H1 (cell line): ENCODE measurements at regions not wholly inside any gene's neighbourhood (a gene's known extent, or its start where the extent isn't known, plus 50 kb on each side); places are given as distances from the start of the nearest gene placed in this dataset.

Experiments used
- CTCF ChIA-PET: fragments of 300-600 bp; sonication (Branson Sonifier 250); formaldehyde crosslinking; loops from one replicate; lab custom pipeline; 2021; ENCODE audit not compliant: partially characterized antibody; lab: Charles Lee
- POLR2A ChIA-PET: fragments of 300-600 bp; sonication (Branson Sonifier 250); formaldehyde crosslinking; loops from one replicate; lab custom pipeline; 2021; ENCODE audit warnings: inconsistent platforms; ENCODE audit not compliant: partially characterized antibody; lab: Charles Lee
- DNase-seq, 2 experiments: peaks; one replicate each; pipeline versions ENCODE4 v3.0.0 to v3.0.0-alpha.2; 2010 to 2022; ENCODE audit warnings: low spot score in 2 of 2, low read depth in 1 of 2, mixed read lengths in 1 of 2
- FAIRE-seq: peaks from 2 replicates; lab custom pipeline; 2011; peaks lifted over from hg19 to GRCh38; lab: Jason Lieb, UNC
- H2AFZ ChIP-seq: 2 replicates; pipeline ENCODE4 v1.8.1; 2012; ENCODE audit warnings: low read length, inconsistent platforms
- H2AK5ac ChIP-seq: 2 replicates; pipeline ENCODE4 v1.6.1; 2013; ENCODE audit warnings: low read depth, low read length
- H2BK120ac ChIP-seq: replicated peaks from 2 replicates; pipeline ENCODE3; 2013; ENCODE audit warnings: low read depth, low read length, inconsistent platforms
- H2BK12ac ChIP-seq: 2 replicates; pipeline ENCODE4 v1.6.1; 2013; ENCODE audit warnings: low read depth, low read length
- H2BK15ac ChIP-seq: 2 replicates; pipeline ENCODE4 v1.6.1; 2013; ENCODE audit warnings: low read length
- H2BK20ac ChIP-seq: 2 replicates; pipeline ENCODE4 v1.6.1; 2013; ENCODE audit warnings: low read length
- H2BK5ac ChIP-seq: 2 replicates; pipeline ENCODE4 v1.6.1; 2013; ENCODE audit warnings: low read depth, low read length
- H3K14ac ChIP-seq: 2 replicates; pipeline ENCODE4 v1.6.1; 2013; ENCODE audit warnings: inconsistent platforms; ENCODE audit not compliant: insufficient read length
- H3K18ac ChIP-seq: 2 replicates; pipeline ENCODE4 v1.6.1; 2013; ENCODE audit warnings: low read length; ENCODE audit errors: extremely low read depth
- H3K23ac ChIP-seq: 2 replicates; pipeline ENCODE4 v1.6.1; 2013; ENCODE audit warnings: inconsistent platforms; ENCODE audit not compliant: insufficient read length
- H3K23me2 ChIP-seq: 2 replicates; pipeline ENCODE4 v1.6.1; 2013; ENCODE audit warnings: low read depth, low read length
- H3K27ac ChIP-seq: 2 replicates; pipeline ENCODE4 v1.6.1; 2011; ENCODE audit warnings: low read depth, low read length, inconsistent platforms
- H3K27me3 ChIP-seq, 4 experiments: replicated peaks in 1 of 4; 1 replicate in 1 of 4; 2 replicates in 3 of 4; pipeline versions ENCODE4 v1.6.1 to v1.8.1; 2011 to 2013; ENCODE audit warnings: low read length in 3 of 4, mild to moderate bottlenecking in 3 of 4, inconsistent platforms in 2 of 4, mixed read lengths in 2 of 4, moderate library complexity in 1 of 4; ENCODE audit not compliant: control insufficient read depth in 3 of 4, insufficient read depth in 3 of 4; ENCODE audit errors: extremely low read depth in 1 of 4
- H3K36me3 ChIP-seq, 4 experiments: 2 replicates each; pipeline versions ENCODE4 v1.6.1 to v1.8.1; 2011 to 2013; ENCODE audit warnings: mild to moderate bottlenecking in 4 of 4, low read length in 3 of 4, moderate library complexity in 2 of 4, control low read depth in 1 of 4, inconsistent platforms in 1 of 4; ENCODE audit not compliant: insufficient read depth in 4 of 4, control insufficient read depth in 2 of 4
- H3K4ac ChIP-seq: replicated peaks from 2 replicates; pipeline ENCODE3; 2013; ENCODE audit warnings: low read length, low read depth, mixed read lengths, inconsistent platforms; ENCODE audit not compliant: insufficient read length
- H3K4me1 ChIP-seq, 4 experiments: replicated peaks in 1 of 4; 1 replicate in 1 of 4; 2 replicates in 3 of 4; pipeline versions ENCODE4 v1.6.1 to v1.8.1; 2011 to 2013; ENCODE audit warnings: low read length in 3 of 4, inconsistent platforms in 2 of 4, mixed read lengths in 1 of 4; ENCODE audit not compliant: insufficient read depth in 4 of 4, control insufficient read depth in 3 of 4
- H3K4me2 ChIP-seq, 2 experiments: 2 replicates each; pipeline versions ENCODE4 v1.6.1 to v1.8.1; 2011 to 2013; ENCODE audit warnings: low read depth in 2 of 2, low read length in 2 of 2, control low read depth in 1 of 2, inconsistent platforms in 1 of 2, mild to moderate bottlenecking in 1 of 2; ENCODE audit not compliant: insufficient read depth in 1 of 2
- H3K4me3 ChIP-seq, 4 experiments: fragments of 200-600, 300-600 bp in 1 of 4; sonication (generic), shearing (Covaris generic), sonication (Bioruptor Twin) in 1 of 4; 2 replicates each; pipeline versions ENCODE4 v1.5.1 to v1.8.1; 2011 to 2016; ENCODE audit warnings: low read length in 4 of 4, low read depth in 3 of 4, control low read depth in 2 of 4, inconsistent platforms in 2 of 4, mild to moderate bottlenecking in 2 of 4, mixed read lengths in 1 of 4, moderate library complexity in 1 of 4; ENCODE audit not compliant: insufficient read depth in 2 of 4; ENCODE audit errors: extremely low read depth in 1 of 4
- H3K56ac ChIP-seq: replicated peaks from 2 replicates; pipeline ENCODE3; 2013; ENCODE audit warnings: low read depth, mild to moderate bottlenecking, mixed read lengths, low read length, inconsistent platforms; ENCODE audit not compliant: insufficient read length
- H3K79me1 ChIP-seq: 2 replicates; pipeline ENCODE4 v1.6.1; 2013; ENCODE audit warnings: low read depth, low read length, control low read depth
- H3K79me2 ChIP-seq, 2 experiments: 2 replicates each; pipeline versions ENCODE4 v1.6.1 to v1.8.1; 2012 to 2013; ENCODE audit warnings: low read length in 2 of 2, mild to moderate bottlenecking in 2 of 2, inconsistent platforms in 1 of 2; ENCODE audit not compliant: insufficient read depth in 2 of 2, control insufficient read depth in 1 of 2
- H3K9ac ChIP-seq, 4 experiments: replicated peaks in 1 of 4; 1 replicate in 1 of 4; 2 replicates in 3 of 4; pipeline versions ENCODE4 v1.6.1 to v1.8.1; 2011 to 2013; ENCODE audit warnings: low read depth in 3 of 4, low read length in 3 of 4, control low read depth in 2 of 4, mild to moderate bottlenecking in 2 of 4, moderate library complexity in 2 of 4, inconsistent platforms in 1 of 4; ENCODE audit errors: extremely low read depth in 1 of 4
- H3K9me3 ChIP-seq, 2 experiments: 2 replicates each; pipeline versions ENCODE4 v1.6.1 to v1.8.1; 2012 to 2013; ENCODE audit warnings: mild to moderate bottlenecking in 2 of 2, moderate library complexity in 2 of 2, control low read depth in 1 of 2, inconsistent platforms in 1 of 2, low read depth in 1 of 2, low read length in 1 of 2, mixed read lengths in 1 of 2; ENCODE audit not compliant: insufficient read depth in 2 of 2
- H4K20me1 ChIP-seq, 2 experiments: replicated peaks in 1 of 2; 2 replicates each; pipeline versions ENCODE3 to v1.8.1; 2011 to 2013; ENCODE audit warnings: inconsistent platforms in 2 of 2, low read length in 2 of 2, mild to moderate bottlenecking in 1 of 2; ENCODE audit not compliant: insufficient read depth in 2 of 2, control insufficient read depth in 1 of 2
- H4K5ac ChIP-seq: 2 replicates; pipeline ENCODE4 v1.6.1; 2013; ENCODE audit warnings: low read length, low read depth, mixed read lengths, inconsistent platforms; ENCODE audit not compliant: insufficient read length
- H4K8ac ChIP-seq: 2 replicates; pipeline ENCODE4 v1.8.0; 2013; ENCODE audit warnings: mild to moderate bottlenecking, moderate library complexity, low read length, inconsistent platforms; ENCODE audit not compliant: insufficient read depth; ENCODE audit errors: extremely low read depth
- H4K91ac ChIP-seq: replicated peaks from 2 replicates; pipeline ENCODE3; 2013; ENCODE audit warnings: low read length, mixed read lengths, inconsistent platforms; ENCODE audit not compliant: insufficient read length
- BCL11A ChIP-seq, 2 experiments: IDR thresholded peaks; one replicate each; pipeline ENCODE4 v1.6.1; 2011; ENCODE audit warnings: low read depth in 2 of 2, low read length in 2 of 2, mild to moderate bottlenecking in 2 of 2
- CBX5 ChIP-seq: fragments of 300-800, 300-1000 bp; sonication (generic); IDR thresholded peaks from 2 replicates; pipeline ENCODE4 v1.7.1; 2016; ENCODE audit warnings: antibody characterized with exemption, low read length, low read depth
- CBX8 ChIP-seq: fragments of 300-800, 300-1000 bp; sonication (generic); IDR thresholded peaks from 2 replicates; pipeline ENCODE4 v1.7.1; 2016; ENCODE audit warnings: low read depth, low read length, borderline replicate concordance
- GABPA ChIP-seq: IDR thresholded peaks from 2 replicates; pipeline ENCODE4 v1.6.1; 2011; ENCODE audit warnings: mild to moderate bottlenecking, low read length, moderate library complexity, borderline replicate concordance; ENCODE audit not compliant: insufficient read depth
- HDAC6 ChIP-seq: IDR thresholded peaks from one replicate; pipeline ENCODE4 v1.7.1; 2012; ENCODE audit warnings: low read depth, mild to moderate bottlenecking, inconsistent platforms, low read length, moderate library complexity
- KDM5A ChIP-seq: fragments of 200-600 bp; IDR thresholded peaks from 2 replicates; pipeline ENCODE4 v1.7.1; 2012; ENCODE audit warnings: mild to moderate bottlenecking, low read length, inconsistent platforms, mixed read lengths
- NRF1 ChIP-seq: IDR thresholded peaks from 2 replicates; pipeline ENCODE4 v1.6.1; 2011; ENCODE audit warnings: mild to moderate bottlenecking, low read depth, low read length, improper control_type of control experiment
- RAD21 ChIP-seq, 2 experiments: IDR thresholded peaks in 1 of 2; conservative IDR thresholded peaks in 1 of 2; 2 replicates each; pipeline ENCODE4 v1.6.1; 2011; ENCODE audit warnings: low read depth in 2 of 2, low read length in 2 of 2, improper control_type of control experiment in 1 of 2, inconsistent platforms in 1 of 2, mild to moderate bottlenecking in 1 of 2, moderate library complexity in 1 of 2
- SP1 ChIP-seq: IDR thresholded peaks from 2 replicates; pipeline ENCODE4 v1.6.1; 2011; ENCODE audit warnings: low read depth, low read length
- SUZ12 ChIP-seq: fragments of 200-600 bp; sonication (generic); IDR thresholded peaks from 2 replicates; pipeline ENCODE4 v1.6.1; 2012; ENCODE audit warnings: mild to moderate bottlenecking, inconsistent platforms, low read length, moderate library complexity, mixed read lengths
- YY1 ChIP-seq: IDR thresholded peaks from 2 replicates; pipeline ENCODE4 v1.6.1; 2011; ENCODE audit warnings: low read depth, mild to moderate bottlenecking, low read length
- WGBS, 2 experiments: shearing (Covaris generic) in 1 of 2; methylation state at CpG; one replicate each; pipeline versions ENCODE4 v1.1.6 to v1.1.7; 2013 to 2015; ENCODE audit warnings: low lambda C conversion rate in 2 of 2, mixed read lengths in 2 of 2, inconsistent platforms in 1 of 2, low coverage in 1 of 2, missing lambda C conversion rate in 1 of 2; ENCODE audit not compliant: insufficient replicate concordance in 2 of 2, insufficient coverage in 1 of 2, insufficient read length in 1 of 2; ENCODE audit errors: extremely low coverage in 1 of 2, missing lambda C conversion rate in 1 of 2; 5-methylcytosine and 5-hydroxymethylcytosine counted together
- TF ChIP-seq, protein P1 (sequence below), 3 experiments: IDR thresholded peaks; 1 replicate in 2 of 3; 2 replicates in 1 of 3; pipeline versions ENCODE4 v1.5.1 to v1.6.1; 2011; ENCODE audit warnings: low read length in 3 of 3, mild to moderate bottlenecking in 3 of 3, inconsistent platforms in 2 of 3, low read depth in 1 of 3, moderate library complexity in 1 of 3; ENCODE audit not compliant: insufficient read depth in 1 of 3; ENCODE audit errors: control extremely low read depth in 1 of 3

- H2BK120ac ChIP-seq: no peak overlapping the region
- H4K8ac ChIP-seq: no peak overlapping the region
- H3K4me1 ChIP-seq: peaks cover 0 to 7% (median 3%) of the 10 kb centered on the region in 4 experiments; a peak in 4 of 7 replicates
- H3K14ac ChIP-seq: no peak overlapping the region
- no peak overlapping the region for H2AFZ ChIP-seq
- WGBS, 2 experiments: 92% methylated on average over 6 of the region's 6 CpGs; no CpG with 5 or more reads in 1 of the 2 experiments
- H2BK12ac ChIP-seq: no peak overlapping the region
- ChIA-PET CTCF (interaction anchor here (0.5 to 0.9 kb wide), 2 partner anchors 232 to 1090 kb away, joined by 3 read pairs; no protein-coding TSS in a partner anchor), POLR2A (no interaction called here)
- no peaks in the 10 kb centered on the region for H3K23me2 ChIP-seq
- DNase-seq (no peak), FAIRE-seq (no peak)
- no peak overlapping the region for H2AK5ac ChIP-seq
- H3K9me3 ChIP-seq: no peaks in the 10 kb centered on the region
- no peaks in the 10 kb centered on the region for H3K36me3 ChIP-seq
- no peak overlapping the region for H3K9ac ChIP-seq
- no peaks in the 10 kb centered on the region for H3K27me3 ChIP-seq
- no peak overlapping the region for H2BK15ac ChIP-seq
- H3K23ac ChIP-seq: no peak overlapping the region
- H3K4me2 ChIP-seq: 0 out of 4 replicates have a peak overlapping the region, but pooled peaks have one; percentile 8 to 14
- H3K4me3 ChIP-seq: no peak overlapping the region
- no peak overlapping the region for H3K4ac ChIP-seq
- H4K5ac ChIP-seq: no peak overlapping the region
- H3K79me2 ChIP-seq: no peaks in the 10 kb centered on the region
- no peak overlapping the region for H3K18ac ChIP-seq
- no peak overlapping the region for H2BK20ac ChIP-seq
- H3K27ac ChIP-seq: no peak overlapping the region
- no peaks in the 10 kb centered on the region for H3K79me1 ChIP-seq
- H4K91ac ChIP-seq: no peak overlapping the region
- no peak overlapping the region for H3K56ac ChIP-seq
- no peaks in the 10 kb centered on the region for H4K20me1 ChIP-seq
- H2BK5ac ChIP-seq: no peak overlapping the region
- TF ChIP-seq GABPA (no peak), NRF1 (no peak), SUZ12 (no peak), KDM5A (no peak), YY1 (no peak), HDAC6 (no peak), SP1 (no peak), BCL11A (IDR thresholded peaks at IDR 0.05; ENCODE audit: low read depth in 2 of 2, low read length in 2 of 2) (no peak), RAD21 (IDR thresholded peaks at IDR 0.05 in 1 of 2, conservative IDR thresholded peaks at IDR 0.05 in 1 of 2; ENCODE audit: low read depth in 2 of 2, low read length in 2 of 2) (no peak), CBX8 (no peak), CBX5 (no peak)
- TF ChIP-seq, protein P1, sequence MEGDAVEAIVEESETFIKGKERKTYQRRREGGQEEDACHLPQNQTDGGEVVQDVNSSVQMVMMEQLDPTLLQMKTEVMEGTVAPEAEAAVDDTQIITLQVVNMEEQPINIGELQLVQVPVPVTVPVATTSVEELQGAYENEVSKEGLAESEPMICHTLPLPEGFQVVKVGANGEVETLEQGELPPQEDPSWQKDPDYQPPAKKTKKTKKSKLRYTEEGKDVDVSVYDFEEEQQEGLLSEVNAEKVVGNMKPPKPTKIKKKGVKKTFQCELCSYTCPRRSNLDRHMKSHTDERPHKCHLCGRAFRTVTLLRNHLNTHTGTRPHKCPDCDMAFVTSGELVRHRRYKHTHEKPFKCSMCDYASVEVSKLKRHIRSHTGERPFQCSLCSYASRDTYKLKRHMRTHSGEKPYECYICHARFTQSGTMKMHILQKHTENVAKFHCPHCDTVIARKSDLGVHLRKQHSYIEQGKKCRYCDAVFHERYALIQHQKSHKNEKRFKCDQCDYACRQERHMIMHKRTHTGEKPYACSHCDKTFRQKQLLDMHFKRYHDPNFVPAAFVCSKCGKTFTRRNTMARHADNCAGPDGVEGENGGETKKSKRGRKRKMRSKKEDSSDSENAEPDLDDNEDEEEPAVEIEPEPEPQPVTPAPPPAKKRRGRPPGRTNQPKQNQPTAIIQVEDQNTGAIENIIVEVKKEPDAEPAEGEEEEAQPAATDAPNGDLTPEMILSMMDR (IDR thresholded peaks at IDR 0.05; ENCODE audit: control extremely low read depth in 1 of 3, insufficient read depth in 1 of 3, low read depth in 1 of 3, low read length in 3 of 3): no peak
Measured at GRCh38 chr9:24073666-24074065, 247.6 kb upstream of the ELAVL2 start.
